ENCODE measurements at regions not wholly inside any gene's neighbourhood (a gene's known extent, or its start where the extent isn't known, plus 50 kb on each side); places are given as distances from the start of the nearest gene placed in this dataset.

- Histone ChIP-seq H3K9me3 (no peaks in the 10 kb centered on the region), H3K36me3 (no peaks in the 10 kb centered on the region), H3K27me3 (no peaks in the 10 kb centered on the region), H3K4me3 (no peak overlapping the region), H3K27ac (no peak overlapping the region), H3K4me1 (no peaks in the 10 kb centered on the region)
- FAIRE-seq (no peak), ATAC-seq (no peak), DNase-seq (no peak)
- no peak for TF ChIP-seq CTCF (IDR thresholded peaks at IDR 0.05)
- intact Hi-C loops (cut with DNase I), result no loop called here
- WGBS, 2 donors, result 47 to 54% methylated on average over 2 of the region's 2 CpGs
These were observed 378.9 kb upstream of the AUTS2 start for GRCh38 chr7:69219381-69219780.

GRCh38 chr7:69225259-69225943 lies 372.9 kb upstream of the AUTS2 start:
- no peak for TF ChIP-seq CTCF (IDR thresholded peaks at IDR 0.05)
- no peak for FAIRE-seq
- Histone ChIP-seq H3K4me1 (no peaks in the 10 kb centered on the region), H3K9me3 (no peaks in the 10 kb centered on the region), H3K4me3 (no peak overlapping the region), H3K27ac (no peak overlapping the region), H3K36me3 (no peaks in the 10 kb centered on the region), H3K27me3 (no peaks in the 10 kb centered on the region)
- DNase-seq, result no peak
- ATAC-seq, result no peak
- WGBS, 2 donors, result 57 to 68% methylated on average over 6 of the region's 6 CpGs
- intact Hi-C loops (cut with DNase I), result no loop called here

- Histone ChIP-seq H3K9me3 (no peaks in the 10 kb centered on the region), H3K36me3 (no peaks in the 10 kb centered on the region), H3K4me3 (no peak overlapping the region), H3K27ac (no peak overlapping the region), H3K27me3 (no peaks in the 10 kb centered on the region), H3K4me1 (no peaks in the 10 kb centered on the region)
- TF ChIP-seq CTCF (IDR thresholded peaks at IDR 0.05), result no peak
- 59 to 72% methylated on average over 5 of the region's 5 CpGs for WGBS, 2 donors
- FAIRE-seq (no peak), ATAC-seq (no peak), DNase-seq (no peak)
- intact Hi-C loops (cut with DNase I), result no loop called here
These were observed 370.0 kb upstream of the AUTS2 start for GRCh38 chr7:69228212-69228811.

GRCh38 chr7:69232445-69233376 lies 365.6 kb upstream of the AUTS2 start:
- DNase-seq (no peak), ATAC-seq (peak in 2 of 4 donors; percentile 48 to 63), FAIRE-seq (no peak)
- no peaks in the 10 kb centered on the region for H3K36me3 ChIP-seq
- H3K4me3 ChIP-seq, result no peak overlapping the region
- H3K4me1 ChIP-seq, result no peaks in the 10 kb centered on the region
- WGBS, 2 donors, result 15 to 16% methylated on average over 21 of the region's 21 CpGs
- intact Hi-C loops (cut with DNase I), result no loop called here
- no peaks in the 10 kb centered on the region for H3K9me3 ChIP-seq
- no peaks in the 10 kb centered on the region for H3K27me3 ChIP-seq
- TF ChIP-seq CTCF (IDR thresholded peaks at IDR 0.05), result no peak
- H3K27ac ChIP-seq, result no peak overlapping the region

Data from pancreas (tissue), 10 donors.